Left cardiac atrium (tissue), 4 donors: ENCODE measurements at regions not wholly inside any gene's neighbourhood (a gene's known extent, or its start where the extent isn't known, plus 50 kb on each side); places are given as distances from the start of the nearest gene placed in this dataset.

ENCODE experiments used
- ATAC-seq, 2 donors: fragments of 200-7000 bp; cut with Tn5 transposase; one replicate each; pipeline ENCODE4 v1.9.1; 2020; ENCODE audit warnings: mild to moderate bottlenecking in 2 of 2, moderate library complexity in 2 of 2
- DNase-seq: peaks from one replicate; pipeline ENCODE4 v3.0.0-alpha.2; 2020
- intact Hi-C, 2 donors: fragments of 100-400 bp; cut with DNase I; formaldehyde crosslinking; loops; one replicate each; pipeline versions ENCODE4 v1.14.1 to v1.15.1; 2022 to 2023
- donor health status: DM: no; HTN: yes; CAD: no.
- donor health status: DM: no; HTN: yes; CAD: no; lungs with severe emphysema.
- donor health status: DM: yes; HTN: yes; CAD: no.
- donor health status: Dilated cardiomyopathy.

DNA sequence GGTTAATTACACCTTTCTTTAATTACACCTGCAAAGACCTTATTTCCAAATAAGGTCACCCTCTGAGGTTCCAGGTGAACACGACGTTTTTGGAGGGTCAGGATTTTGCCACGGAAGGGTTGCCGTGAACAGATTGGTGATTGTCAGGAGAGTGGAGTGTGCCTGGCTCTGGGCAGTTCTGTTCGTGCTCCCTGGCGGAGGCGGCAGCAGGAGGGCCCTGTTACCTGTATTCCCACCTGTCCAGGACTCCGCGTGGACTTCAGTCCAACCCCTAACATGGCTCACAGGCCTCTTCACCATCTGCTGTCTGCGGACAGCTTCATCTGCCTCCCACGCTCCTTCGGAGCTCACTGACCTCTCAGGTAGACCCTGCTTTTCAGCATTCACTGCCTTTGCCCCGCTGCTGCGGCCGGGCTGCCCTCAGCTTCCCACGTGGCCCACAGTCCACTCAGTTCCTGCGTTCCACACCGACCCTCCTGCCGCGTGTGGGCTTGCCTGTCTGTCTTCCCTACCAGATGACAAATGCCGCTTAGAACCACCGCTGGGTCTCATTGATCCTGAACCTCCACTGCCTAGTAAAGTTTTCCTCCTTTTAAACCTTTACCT is 187.5 kb upstream of the DIO3 start:
- DNase-seq, result no peak
- intact Hi-C loops, result no loop called here
- ATAC-seq, result no peak

DNA sequence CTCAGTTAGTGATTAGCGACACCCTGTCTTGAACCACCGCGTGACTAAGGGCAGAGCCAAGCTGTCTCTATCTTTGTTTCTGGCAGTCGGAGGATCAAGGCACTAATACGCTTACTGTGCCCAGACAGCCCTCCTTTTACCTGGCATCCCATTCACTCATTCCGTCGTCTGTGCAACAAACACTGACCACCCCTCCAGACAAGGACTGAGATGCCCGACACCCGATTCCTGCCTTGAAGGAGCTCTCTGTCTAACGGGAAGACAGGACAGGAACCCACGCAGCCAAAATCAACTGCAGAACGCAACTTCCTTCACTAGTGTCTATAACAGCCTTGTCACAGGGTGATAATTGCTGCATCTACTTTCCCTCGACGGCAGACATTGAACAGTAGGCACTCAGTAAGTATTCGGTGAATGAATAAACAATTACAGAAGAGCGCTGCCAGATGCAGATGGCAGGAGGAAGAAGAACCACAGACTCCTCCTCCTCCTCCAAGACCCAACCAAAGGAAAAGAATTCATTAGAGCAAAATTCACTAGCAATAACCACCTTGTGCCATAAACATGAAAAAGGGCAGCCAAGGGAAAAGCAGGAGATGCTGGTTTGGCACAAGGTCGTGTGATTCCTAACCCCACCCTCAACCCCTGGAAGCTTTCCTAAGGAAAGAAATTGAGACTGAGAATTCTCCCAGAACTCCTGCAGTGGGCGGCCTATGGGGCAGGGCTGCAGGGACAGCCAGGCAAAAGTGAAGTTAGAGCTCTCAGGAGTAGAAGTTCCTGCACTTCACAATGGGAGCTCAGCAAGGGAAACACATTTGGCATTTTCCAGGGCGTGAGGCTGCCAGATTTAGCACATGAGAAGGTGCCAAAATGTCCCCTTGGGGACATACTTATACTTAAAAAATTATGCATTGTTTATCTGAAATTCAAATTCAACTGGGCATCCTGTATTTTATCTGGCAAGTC is 186.6 kb upstream of the DIO3 start:
- intact Hi-C loops, result no loop called here
- ATAC-seq (no peak), DNase-seq (no peak)

DNA sequence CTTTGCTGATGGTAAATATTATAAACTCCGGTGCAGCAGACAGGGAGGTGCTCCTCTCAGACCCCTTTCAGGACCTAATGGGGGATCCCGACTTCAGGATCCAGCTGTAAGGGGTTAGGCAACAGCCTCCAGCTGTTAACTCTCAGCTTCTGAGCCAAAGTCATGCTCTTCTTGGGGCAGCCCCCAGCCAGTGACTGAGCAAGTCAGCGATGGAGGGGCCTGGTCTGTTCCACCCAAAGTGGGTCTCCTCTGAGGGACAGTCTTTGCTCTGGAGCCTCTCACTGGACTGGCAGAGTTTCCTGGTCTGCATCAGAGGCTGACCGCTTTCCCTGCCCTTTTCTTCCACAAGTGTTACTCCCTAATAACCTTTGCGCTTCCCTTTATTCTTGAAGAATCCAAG is 184.2 kb upstream of the DIO3 start:
- no peak for ATAC-seq
- no peak for DNase-seq
- intact Hi-C loops, result no loop called here

DNA sequence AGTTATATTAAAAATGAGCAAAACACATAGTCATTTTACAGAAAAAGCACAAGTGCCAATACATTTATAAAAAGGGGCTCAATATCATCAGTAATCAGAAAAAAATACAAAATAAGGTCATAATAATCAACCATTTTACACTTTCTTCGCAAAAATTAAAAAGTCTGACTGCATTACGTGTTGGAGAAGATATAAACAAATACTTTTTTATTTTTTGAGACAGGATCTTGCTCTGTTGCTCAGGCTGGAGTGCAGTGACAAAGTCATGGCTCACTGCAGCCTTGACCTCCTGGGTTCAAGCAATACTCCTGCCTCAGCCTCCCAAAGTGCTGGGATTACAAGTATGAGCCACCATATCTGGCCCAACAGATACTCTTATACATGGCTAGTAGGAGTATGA is 181.5 kb upstream of the DIO3 start:
- intact Hi-C loops, result no loop called here
- ATAC-seq, result no peak
- DNase-seq, result no peak

DNA sequence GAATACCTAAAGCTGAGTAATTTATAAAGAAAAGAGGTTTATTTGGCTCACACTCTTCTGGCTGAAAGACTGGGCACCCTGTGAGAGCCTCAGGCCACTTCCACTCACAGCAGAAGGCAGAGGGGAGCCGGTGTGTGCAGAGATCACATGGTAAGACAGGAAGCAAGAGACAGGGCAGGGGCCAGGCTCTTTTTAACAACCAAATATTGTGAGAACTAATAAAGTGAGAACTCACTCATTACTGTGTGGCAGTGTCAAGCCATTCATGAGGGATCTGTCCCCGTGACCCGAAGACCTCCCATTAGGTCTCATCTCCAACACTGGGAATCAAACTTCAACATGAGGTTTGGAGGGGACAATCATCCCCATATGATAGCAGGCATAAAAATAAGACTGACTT is 180.8 kb upstream of the DIO3 start:
- ATAC-seq, result no peak
- intact Hi-C loops, result no loop called here
- DNase-seq, result no peak

DNA sequence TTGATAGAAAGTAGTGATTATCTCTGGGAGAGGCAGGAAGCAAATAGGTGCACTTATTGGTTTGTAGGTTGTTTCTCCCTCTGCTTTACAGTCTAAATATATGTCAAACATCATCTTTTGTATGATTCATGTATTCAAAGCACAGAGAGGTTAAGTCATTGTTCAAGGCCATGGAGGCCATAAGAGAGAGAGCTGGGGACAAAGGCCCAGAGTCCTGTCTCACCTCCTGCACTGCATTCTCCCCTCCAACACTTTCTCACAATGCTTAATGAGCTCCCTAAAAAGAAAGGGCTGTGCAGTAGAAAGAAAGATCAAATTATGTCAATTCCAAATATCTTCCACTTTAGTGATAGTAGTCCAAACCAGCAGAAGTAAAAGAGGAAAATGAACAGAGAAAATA is 180.4 kb upstream of the DIO3 start:
- intact Hi-C loops, result no loop called here
- ATAC-seq (no peak), DNase-seq (no peak)

DNA sequence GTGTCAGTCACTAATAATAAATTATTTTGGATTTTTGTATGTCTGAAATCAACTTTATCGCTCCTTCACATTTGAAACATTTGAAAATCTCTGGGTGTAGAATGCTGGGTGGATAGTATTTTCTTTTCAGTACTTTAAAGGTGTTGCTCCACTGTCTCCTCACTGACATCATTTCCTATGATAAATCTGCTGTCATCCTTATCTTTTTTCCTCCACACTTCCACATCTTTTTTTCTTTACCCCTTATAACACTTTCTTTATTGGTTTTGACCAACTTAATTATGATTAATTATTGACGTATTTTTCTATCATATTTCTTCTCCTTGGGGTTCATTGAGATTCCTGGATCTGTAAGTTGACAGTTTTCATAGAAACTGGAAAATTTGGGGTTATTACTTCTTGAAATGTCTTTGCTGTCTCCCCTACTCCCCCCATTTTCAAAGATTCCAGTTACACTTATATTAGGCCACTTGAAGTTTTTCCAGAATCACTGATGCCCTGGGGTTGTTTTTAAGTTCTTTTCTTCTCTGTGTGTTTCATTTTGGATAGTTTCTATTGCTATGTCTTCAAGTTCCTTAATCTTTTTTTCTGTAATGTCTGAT is 177.5 kb upstream of the DIO3 start:
- DNase-seq (no peak), ATAC-seq (no peak)
- intact Hi-C loops, result no loop called here

DNA sequence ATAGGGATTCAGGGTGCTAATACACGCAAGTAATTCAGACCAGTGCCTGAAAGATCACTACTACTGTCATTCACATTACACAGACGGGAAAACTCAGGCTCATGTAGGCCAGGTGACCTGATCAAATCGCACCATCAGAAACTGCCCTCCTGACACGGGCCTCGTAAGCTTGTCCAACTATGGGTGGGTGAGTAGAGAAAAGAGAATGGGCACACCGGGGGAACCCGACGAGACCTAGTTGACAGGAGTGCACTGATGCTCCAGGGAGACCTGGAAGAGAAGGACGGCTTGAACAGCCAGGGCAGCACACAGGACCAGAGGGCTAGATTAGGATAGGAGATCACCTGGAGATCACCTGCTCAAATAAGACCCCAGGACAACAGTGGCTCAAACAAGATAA is 166.9 kb upstream of the DIO3 start:
- intact Hi-C loops, result no loop called here
- no peak for ATAC-seq
- DNase-seq, result no peak

DNA sequence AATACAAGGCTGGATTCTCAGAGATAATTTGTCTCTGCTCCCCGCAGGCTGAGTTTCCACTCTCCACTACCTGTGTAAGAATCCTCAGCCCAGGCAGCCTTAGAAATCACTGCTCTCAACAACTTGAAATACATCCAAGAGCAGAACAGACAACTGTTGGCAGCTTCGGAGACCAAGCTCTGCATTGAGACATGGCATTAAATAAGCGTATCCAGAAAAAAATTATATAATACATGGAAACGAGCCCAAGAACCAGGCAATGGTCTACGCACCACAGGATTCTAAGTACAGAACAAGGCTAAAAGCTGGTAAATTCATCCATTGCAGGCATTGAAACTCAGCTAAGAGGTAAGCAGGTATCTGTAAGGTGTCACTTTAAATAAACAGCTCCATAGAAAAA is 165.5 kb upstream of the DIO3 start:
- DNase-seq (no peak), ATAC-seq (no peak)
- intact Hi-C loops, result no loop called here

DNA sequence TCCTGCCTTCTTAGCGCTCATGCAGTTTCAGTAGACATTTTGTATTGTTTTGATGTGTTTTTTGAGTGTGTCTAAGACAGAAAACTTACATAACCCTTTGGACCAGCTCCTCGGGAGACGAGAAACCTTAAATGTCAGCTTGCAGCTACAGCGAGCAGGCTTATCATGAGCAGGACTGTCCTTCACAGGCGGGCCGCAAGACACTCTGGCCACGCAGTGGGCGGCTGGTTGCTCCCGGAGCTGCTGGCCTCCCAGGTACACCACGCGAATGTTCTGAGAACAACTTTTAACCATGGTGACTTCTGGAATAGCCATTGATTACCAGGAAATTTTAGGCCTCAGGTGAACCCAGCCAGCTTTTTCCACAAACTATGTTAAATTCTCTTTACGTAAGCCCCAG is 164.1 kb upstream of the DIO3 start:
- DNase-seq (no peak), ATAC-seq (no peak)
- intact Hi-C loops, result no loop called here

DNA sequence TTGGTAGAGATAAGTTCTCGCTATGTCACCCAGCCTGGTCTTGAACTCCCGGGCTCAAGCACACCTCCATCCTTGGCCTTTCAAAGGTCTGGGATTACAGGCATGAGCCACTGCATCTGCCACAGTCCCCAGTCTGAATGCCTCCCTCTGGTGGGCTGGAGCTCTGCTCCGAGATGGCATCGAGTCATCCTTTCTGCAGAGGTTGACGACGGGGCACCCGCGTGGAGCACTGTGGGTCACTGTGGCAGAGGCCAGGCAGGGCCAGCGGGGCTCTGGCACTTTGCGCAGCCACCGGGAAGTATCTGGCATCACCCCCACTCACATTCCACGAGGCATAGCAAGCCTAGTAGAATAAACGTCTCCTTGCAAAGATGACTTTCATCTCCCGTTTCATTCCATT is 163.3 kb upstream of the DIO3 start:
- intact Hi-C loops, result no loop called here
- no peak for ATAC-seq
- DNase-seq, result no peak

DNA sequence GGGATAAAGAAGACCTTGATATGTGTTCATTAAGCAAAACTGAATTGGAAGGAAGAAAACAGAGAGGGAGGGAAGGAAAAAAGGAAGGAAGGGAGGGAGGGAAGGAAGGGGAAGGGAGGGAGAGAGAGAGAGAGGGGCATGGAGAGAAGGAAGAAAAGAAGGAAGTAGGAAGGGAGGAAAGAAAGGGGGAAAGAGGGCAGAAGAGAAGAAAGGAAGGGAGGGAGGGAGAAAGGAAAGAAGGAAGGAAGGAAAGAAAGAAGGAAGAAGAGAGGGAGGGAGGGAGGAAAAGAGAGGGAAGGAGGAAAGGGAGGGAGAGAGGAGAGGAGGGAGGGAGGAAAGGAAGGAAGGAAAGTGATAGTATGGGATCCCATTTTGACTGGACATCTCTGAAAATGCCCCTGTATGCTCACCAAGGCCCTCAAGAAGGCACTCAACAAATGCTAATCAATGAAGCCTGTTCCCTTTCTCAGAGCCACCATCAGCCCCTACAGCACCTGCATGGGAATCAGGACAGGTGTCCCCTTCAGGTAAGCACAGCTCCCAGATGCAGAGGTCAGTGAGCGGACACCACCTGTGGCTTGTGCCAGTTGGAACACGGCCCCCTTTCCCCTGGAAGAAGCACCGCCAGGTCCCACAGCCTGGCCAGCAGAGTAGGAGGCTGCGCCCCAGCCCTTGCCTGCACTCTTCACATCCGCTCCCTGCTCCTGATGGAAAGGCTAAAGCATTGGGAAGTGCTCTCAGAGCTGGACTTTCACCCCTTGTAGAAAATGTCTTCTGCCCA is 161.4 kb upstream of the DIO3 start:
- intact Hi-C loops, result no loop called here
- no peak for ATAC-seq
- DNase-seq, result no peak

DNA sequence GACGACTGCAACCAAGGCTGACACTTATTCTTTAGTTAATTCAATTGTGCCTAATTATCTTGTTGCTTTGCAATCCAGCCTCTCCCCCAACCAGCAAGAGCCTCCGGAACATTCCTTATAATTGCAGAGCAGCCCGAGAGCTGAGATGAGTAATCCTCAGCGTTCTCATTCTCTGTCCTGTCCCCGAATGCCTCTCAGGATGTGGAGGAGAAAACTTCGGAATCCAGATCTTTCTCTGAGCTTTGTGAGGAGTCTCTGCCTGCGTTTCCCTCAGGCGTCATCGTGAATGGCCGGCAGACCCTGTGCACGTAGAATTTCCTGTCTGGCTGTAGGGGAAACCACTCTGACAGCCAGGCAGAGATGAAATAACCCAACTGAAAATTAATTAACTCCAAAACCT is 160.5 kb upstream of the DIO3 start:
- DNase-seq (no peak), ATAC-seq (peak in 1 of 2 donors; percentile 47)
- intact Hi-C loops, result no loop called here

DNA sequence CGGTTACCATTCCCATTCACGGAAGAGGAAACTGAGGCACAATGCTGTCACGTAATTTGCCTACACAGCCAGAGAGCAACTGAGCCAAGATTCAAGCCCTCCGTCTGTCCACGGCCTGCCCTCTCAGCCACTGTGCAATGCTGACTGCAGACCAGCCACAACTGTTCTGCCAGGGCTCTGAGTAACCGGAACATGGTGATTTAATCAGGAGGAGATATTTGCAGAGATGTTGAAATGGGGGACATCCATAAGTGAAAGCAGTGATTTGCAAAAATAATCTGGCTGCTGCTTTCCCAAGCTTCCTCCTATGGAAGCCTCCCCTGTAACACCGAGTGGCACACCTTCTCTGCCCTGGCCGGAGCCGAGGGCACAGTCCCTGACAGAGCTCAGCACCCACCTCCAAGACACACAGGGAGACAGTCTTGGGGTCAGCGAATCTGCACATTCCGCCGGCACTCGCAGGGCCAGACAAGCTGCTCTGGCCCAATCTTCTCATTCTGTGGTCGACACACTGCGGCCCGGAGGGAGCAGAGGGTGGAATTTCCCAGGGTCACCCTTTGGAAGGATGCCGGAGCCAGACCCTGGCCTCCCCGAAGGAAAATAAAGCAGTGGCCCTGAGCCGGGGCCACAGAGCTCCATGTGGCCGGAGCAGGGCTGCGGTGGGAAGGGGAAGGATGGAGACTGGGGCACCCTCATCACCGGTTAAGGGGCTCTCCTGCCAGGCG is 158.2 kb upstream of the DIO3 start:
- DNase-seq, result no peak
- intact Hi-C loops, result no loop called here
- ATAC-seq, result no peak

DNA sequence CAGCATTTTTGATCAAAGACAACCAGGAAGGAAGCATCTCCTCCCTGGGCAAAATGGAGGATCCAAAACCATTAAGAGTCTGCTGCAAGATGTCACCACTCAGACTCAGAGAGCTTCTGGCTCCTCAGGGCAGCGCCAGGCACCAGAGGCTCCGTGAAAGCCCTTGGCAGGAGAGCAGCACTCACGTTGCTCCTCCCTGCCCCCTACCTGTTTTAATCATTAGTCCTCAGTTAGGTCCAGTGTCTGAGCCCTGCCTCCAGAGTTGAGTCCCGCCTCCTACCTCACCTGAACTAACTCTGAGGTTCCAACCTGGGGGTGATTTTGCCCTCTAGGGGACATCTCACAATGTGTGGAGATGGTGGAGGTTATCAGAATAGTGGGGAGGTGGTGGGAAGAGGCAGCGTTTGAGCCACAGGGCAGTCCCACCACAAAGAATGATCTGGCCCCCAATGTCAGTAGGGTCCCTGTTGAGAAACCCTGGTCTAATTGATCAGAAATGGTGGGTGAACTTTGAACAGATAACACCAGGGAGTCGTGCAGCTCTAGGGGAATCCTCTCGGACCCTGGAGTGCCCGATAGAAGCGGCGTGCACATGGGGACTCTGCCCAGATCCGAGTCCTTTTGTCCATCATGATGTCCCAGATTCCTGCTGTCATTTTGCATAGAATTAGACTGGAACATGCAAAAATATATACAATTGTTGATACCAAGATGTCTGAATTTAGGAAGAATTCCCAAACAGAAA is 156.7 kb upstream of the DIO3 start:
- intact Hi-C loops, result no loop called here
- ATAC-seq (no peak), DNase-seq (no peak)

DNA sequence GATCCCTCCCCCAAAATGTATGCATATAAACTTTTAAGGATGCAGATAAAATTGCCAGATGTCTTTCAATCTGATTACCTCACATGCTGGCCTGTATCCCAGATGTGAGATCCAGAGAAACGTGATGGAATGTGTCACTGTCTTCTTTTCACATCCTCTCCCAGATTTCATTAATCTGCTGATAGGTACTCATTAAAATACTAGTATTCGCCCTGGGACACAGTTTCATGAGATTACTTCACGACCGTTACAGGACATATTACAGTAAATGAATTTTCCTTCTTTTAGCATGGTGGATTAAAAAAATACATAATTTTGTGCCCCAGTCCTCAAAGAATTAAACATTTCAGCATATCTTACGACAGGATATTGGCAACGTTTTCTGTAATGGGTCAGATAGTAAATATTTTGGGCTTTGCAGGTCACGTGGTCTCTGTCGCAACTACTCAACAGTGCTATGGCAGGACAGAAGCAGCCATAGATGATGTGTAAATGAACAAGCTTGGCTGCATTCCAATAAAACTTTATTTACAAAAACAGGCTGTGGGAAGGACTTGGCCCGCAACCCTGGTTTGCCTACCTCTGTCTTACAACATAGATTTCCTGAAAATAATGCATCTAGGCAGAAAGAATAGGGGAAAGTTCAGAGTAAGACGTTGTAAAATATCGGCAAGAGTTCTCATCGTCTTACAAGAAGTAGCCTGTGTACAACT is 156.0 kb upstream of the DIO3 start:
- no peak for DNase-seq
- intact Hi-C loops, result no loop called here
- ATAC-seq, result peak in 1 of 2 donors; percentile 69

DNA sequence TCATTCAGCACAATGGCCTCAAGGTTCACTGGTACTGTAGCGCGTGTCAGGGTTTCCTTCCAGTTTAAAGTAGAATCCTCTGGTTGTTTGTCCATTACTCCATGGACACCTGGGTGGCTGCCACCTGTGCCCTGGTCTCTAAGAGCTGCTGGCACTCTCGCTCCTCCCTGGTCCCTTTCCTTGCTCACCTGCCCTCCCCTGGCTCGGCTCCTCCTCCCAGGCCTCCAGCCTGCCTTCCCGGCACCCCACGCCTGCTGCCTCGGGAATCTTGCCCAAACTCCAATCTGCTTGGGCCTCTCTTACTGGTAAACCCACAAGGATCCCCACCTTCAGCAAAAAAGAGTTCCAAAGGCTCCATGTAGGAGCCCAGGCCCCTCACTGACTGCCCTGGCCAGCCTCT is 154.4 kb upstream of the DIO3 start:
- no peak for DNase-seq
- intact Hi-C loops, result no loop called here
- no peak for ATAC-seq

DNA sequence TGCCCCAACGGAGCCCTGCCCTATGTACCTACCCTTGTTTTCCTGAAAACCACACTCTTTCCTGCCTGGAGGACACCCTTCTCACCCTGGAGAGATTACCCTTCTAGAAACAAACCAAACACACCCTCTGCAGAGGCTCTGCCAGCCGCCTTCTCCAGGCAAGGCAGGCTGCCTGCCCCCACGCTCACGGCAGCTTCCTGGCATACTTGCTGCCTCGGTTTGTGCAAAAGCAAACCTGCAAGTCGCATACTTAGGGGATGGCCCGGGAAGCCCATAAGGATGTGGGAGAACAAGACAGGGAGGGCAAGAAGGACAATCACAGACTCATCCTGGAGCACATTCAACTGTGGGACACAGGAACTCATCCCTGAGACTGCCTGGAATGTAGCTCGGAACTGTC is 154.0 kb upstream of the DIO3 start:
- DNase-seq, result no peak
- intact Hi-C loops, result no loop called here
- ATAC-seq, result no peak
